ENCODE measurements at regions not wholly inside any gene's neighbourhood (a gene's known extent, or its start where the extent isn't known, plus 50 kb on each side); places are given as distances from the start of the nearest gene placed in this dataset.

GRCh38 chr4:174137698-174138097 lies 145.8 kb downstream of the FBXO8 start:
- Histone ChIP-seq H4K91ac (ENCODE audit: insufficient read length, low read depth, low read length) (no peak overlapping the region), H2BK15ac (ENCODE audit: low read depth, low read length) (no peak overlapping the region), H2BK20ac (ENCODE audit: low read depth, low read length, poor library complexity, severe bottlenecking) (no peak overlapping the region), H3K9me3 (ENCODE audit: control insufficient read depth, low read depth, low read length) (no peaks in the 10 kb centered on the region), H3K79me2 (ENCODE audit: insufficient read depth, low read length) (no peaks in the 10 kb centered on the region), H4K5ac (ENCODE audit: insufficient read length, low read depth, low read length) (no peak overlapping the region), H2AK5ac (ENCODE audit: insufficient read length, low read length) (no peak overlapping the region), H3K4me1 (ENCODE audit: insufficient read depth, low read length) (no peaks in the 10 kb centered on the region), H3K27me3 (ENCODE audit: insufficient read depth, low read length) (no peaks in the 10 kb centered on the region), H2BK5ac (ENCODE audit: insufficient read length, low read length) (no peak overlapping the region), H3K4me2 (ENCODE audit: insufficient read depth, insufficient read length, low read length) (no peak overlapping the region), H3K79me1 (ENCODE audit: insufficient read depth, low read depth, low read length, poor library complexity, severe bottlenecking) (no peaks in the 10 kb centered on the region), H2BK12ac (ENCODE audit: insufficient read length, low read depth, low read length) (no peak overlapping the region), H4K20me1 (ENCODE audit: control insufficient read depth, insufficient read depth, insufficient read length) (no peaks in the 10 kb centered on the region), H3K14ac (ENCODE audit: insufficient read depth, low read length) (no peak overlapping the region), H3T11ph (ENCODE audit: low read length) (no peak overlapping the region), H3K18ac (ENCODE audit: insufficient read length, low read depth, low read length) (no peak overlapping the region), H3K9ac (ENCODE audit: extremely low read depth, insufficient read length, low read length) (no peak overlapping the region), H3K23me2 (ENCODE audit: insufficient read length, low read depth, low read length, poor library complexity, severe bottlenecking) (no peaks in the 10 kb centered on the region), H2BK120ac (ENCODE audit: low read depth, low read length, poor library complexity, severe bottlenecking) (no peak overlapping the region), H4K8ac (replicated peaks; ENCODE audit: insufficient read length, low read depth, low read length) (no peak overlapping the region), H2AFZ (ENCODE audit: low read length) (no peak overlapping the region), H3K23ac (ENCODE audit: insufficient read length, low read depth, low read length) (no peak overlapping the region), H3K4ac (ENCODE audit: low read depth, low read length) (no peak overlapping the region), H3K56ac (ENCODE audit: insufficient read length, low read depth, low read length) (no peak overlapping the region), H3K27ac (ENCODE audit: insufficient read length, low read depth, low read length) (no peak overlapping the region)
- H3K9me3 Mint-ChIP-seq: no peaks in the 10 kb centered on the region
- DNase-seq: no peak
- no peak for TF ChIP-seq CTCF (conservative IDR thresholded peaks at IDR 0.05)
- WGBS (ENCODE audit: extremely low coverage, insufficient read length, low lambda C conversion rate): no CpG with 5 or more reads among the region's 2 CpGs
- H3K27me3 Mint-ChIP-seq (ENCODE audit: low read depth): no peaks in the 10 kb centered on the region
- H3K4me1 Mint-ChIP-seq: peaks cover 11 to 20% of the 10 kb centered on the region in 2 experiments
- no peak overlapping the region for H3K4me3 Mint-ChIP-seq
- no peak overlapping the region for H3K27ac Mint-ChIP-seq
- H3K36me3 Mint-ChIP-seq (ENCODE audit: insufficient read depth in 1 of 3, low read depth in 3 of 3): no peaks in the 10 kb centered on the region
